ENCODE measurements at regions not wholly inside any gene's neighbourhood (a gene's known extent, or its start where the extent isn't known, plus 50 kb on each side); places are given as distances from the start of the nearest gene placed in this dataset.

- no peaks in the 10 kb centered on the region for H3K9me3 Mint-ChIP-seq
- H3K36me3 Mint-ChIP-seq = no peaks in the 10 kb centered on the region
- Histone ChIP-seq H3K36me3 (ENCODE audit: control insufficient read depth, insufficient read depth, low read length) (no peaks in the 10 kb centered on the region), H3K27me3 (ENCODE audit: control insufficient read depth, insufficient read depth, low read length) (no peaks in the 10 kb centered on the region), H3K9me3 (ENCODE audit: control insufficient read depth in 2 of 2, low read length in 2 of 2) (no peaks in the 10 kb centered on the region), H3K4me1 (ENCODE audit: control insufficient read depth, insufficient read depth, low read length, poor library complexity, severe bottlenecking) (no peaks in the 10 kb centered on the region), H3K4me3 (ENCODE audit: low read depth, low read length) (no peak overlapping the region), H3K27ac (ENCODE audit: insufficient read depth, low read length, poor library complexity, severe bottlenecking) (no peak overlapping the region)
- peaks cover 4% of the 10 kb centered on the region for H3K27me3 Mint-ChIP-seq
- no peak for ATAC-seq (ENCODE audit: low read depth in 2 of 2)
- peak in 1 of 3 donors; percentile 6 for DNase-seq
- peaks cover 2 to 11% (median 6%) of the 10 kb centered on the region in 4 donors for H3K4me1 Mint-ChIP-seq
- peak overlapping the region in 1 of 3 donors; percentile 34 for H3K27ac Mint-ChIP-seq
- H3K4me3 Mint-ChIP-seq = no peak overlapping the region
These were observed 67.2 kb upstream of the TP63 start for GRCh38 chr3:189563853-189564563.

DNA sequence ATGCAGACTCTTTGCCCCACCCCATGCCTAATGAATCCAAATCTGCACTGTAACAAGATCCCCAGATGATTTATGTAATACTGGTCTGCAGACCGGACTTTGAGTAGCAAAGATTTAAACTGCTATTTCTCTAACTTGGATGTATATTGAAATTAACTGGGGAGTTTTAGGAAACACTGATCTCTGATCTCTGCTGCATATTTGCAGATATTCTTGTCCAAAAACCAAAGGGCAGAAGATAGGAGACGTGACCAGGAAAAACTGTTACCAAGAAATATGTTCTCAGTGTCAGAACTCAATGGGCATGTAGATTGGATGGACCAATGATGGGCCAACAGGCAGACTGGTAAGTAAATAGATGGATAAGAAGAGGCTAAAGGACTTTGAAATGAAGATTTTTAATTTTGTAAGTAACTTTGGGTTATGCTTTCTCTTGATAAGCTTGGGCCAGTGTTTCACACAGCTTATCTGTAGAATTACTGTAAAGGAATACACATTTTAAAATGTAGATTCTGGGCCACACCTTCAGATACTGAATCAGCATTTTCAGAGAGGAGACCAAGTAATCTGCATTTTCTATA, 64.5 kb upstream of the TP63 start:
- no peaks in the 10 kb centered on the region for H3K36me3 ChIP-seq (ENCODE audit: control insufficient read depth, insufficient read depth, low read length)
- peaks cover 8 to 17% (median 11%) of the 10 kb centered on the region in 4 donors for H3K4me1 Mint-ChIP-seq
- DNase-seq = no peak
- H3K27me3 Mint-ChIP-seq = peaks cover 4% of the 10 kb centered on the region
- no peak overlapping the region for H3K4me3 Mint-ChIP-seq
- no peak overlapping the region for H3K4me3 ChIP-seq (ENCODE audit: low read depth, low read length)
- no peak for ATAC-seq (ENCODE audit: low read depth in 2 of 2)
- no peak overlapping the region for H3K27ac ChIP-seq (ENCODE audit: insufficient read depth, low read length, poor library complexity, severe bottlenecking)
- H3K27ac Mint-ChIP-seq = no peak overlapping the region
- H3K9me3 ChIP-seq (ENCODE audit: control insufficient read depth in 2 of 2, low read length in 2 of 2) = no peaks in the 10 kb centered on the region
- no peaks in the 10 kb centered on the region for H3K27me3 ChIP-seq (ENCODE audit: control insufficient read depth, insufficient read depth, low read length)
- H3K36me3 Mint-ChIP-seq = no peaks in the 10 kb centered on the region
- H3K9me3 Mint-ChIP-seq = no peaks in the 10 kb centered on the region
- no peaks in the 10 kb centered on the region for H3K4me1 ChIP-seq (ENCODE audit: control insufficient read depth, insufficient read depth, low read length, poor library complexity, severe bottlenecking)

DNA sequence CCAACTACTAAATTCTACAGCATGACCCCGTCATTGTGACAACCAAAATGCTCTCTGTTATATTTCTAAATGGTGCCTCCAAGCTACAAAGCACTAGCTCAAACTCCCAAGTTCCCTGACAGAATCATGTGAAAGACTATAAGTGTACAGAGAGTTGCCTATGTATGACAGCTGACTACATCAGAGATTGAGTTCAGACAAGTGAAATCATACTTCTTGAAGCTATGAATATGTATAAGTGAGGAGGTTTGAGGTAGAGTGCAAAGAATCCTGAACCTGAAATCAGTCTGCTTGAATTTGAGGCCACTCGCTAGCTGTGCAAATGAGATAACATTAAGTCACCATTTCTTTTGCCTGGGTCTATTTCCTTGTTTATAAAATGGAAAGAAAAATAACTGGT, 63.9 kb upstream of the TP63 start:
- H3K27me3 Mint-ChIP-seq = peaks cover 4% of the 10 kb centered on the region
- peaks cover 8 to 17% (median 13%) of the 10 kb centered on the region in 4 donors for H3K4me1 Mint-ChIP-seq
- Histone ChIP-seq H3K27me3 (ENCODE audit: control insufficient read depth, insufficient read depth, low read length) (no peaks in the 10 kb centered on the region), H3K36me3 (ENCODE audit: control insufficient read depth, insufficient read depth, low read length) (no peaks in the 10 kb centered on the region), H3K4me1 (ENCODE audit: control insufficient read depth, insufficient read depth, low read length, poor library complexity, severe bottlenecking) (no peaks in the 10 kb centered on the region), H3K4me3 (ENCODE audit: low read depth, low read length) (no peak overlapping the region), H3K9me3 (ENCODE audit: control insufficient read depth in 2 of 2, low read length in 2 of 2) (no peaks in the 10 kb centered on the region), H3K27ac (ENCODE audit: insufficient read depth, low read length, poor library complexity, severe bottlenecking) (no peak overlapping the region)
- no peak for DNase-seq
- no peak overlapping the region for H3K27ac Mint-ChIP-seq
- H3K36me3 Mint-ChIP-seq = no peaks in the 10 kb centered on the region
- ATAC-seq (ENCODE audit: low read depth in 2 of 2) = no peak
- no peak overlapping the region for H3K4me3 Mint-ChIP-seq
- no peaks in the 10 kb centered on the region for H3K9me3 Mint-ChIP-seq

GRCh38 chr3:189567766-189568420, 63.3 kb upstream of the TP63 start:
- H3K4me1 Mint-ChIP-seq = peaks cover 10 to 18% (median 14%) of the 10 kb centered on the region in 4 donors

GRCh38 chr3:189568961-189569360, 62.2 kb upstream of the TP63 start:
- Histone ChIP-seq H3K4me3 (ENCODE audit: low read depth, low read length) (no peak overlapping the region), H3K27ac (ENCODE audit: insufficient read depth, low read length, poor library complexity, severe bottlenecking) (no peak overlapping the region), H3K36me3 (ENCODE audit: control insufficient read depth, insufficient read depth, low read length) (no peaks in the 10 kb centered on the region), H3K9me3 (ENCODE audit: control insufficient read depth in 2 of 2, low read length in 2 of 2) (no peaks in the 10 kb centered on the region), H3K4me1 (ENCODE audit: control insufficient read depth, insufficient read depth, low read length, poor library complexity, severe bottlenecking) (no peaks in the 10 kb centered on the region), H3K27me3 (ENCODE audit: control insufficient read depth, insufficient read depth, low read length) (no peaks in the 10 kb centered on the region)
- Mint-ChIP-seq H3K4me1 (peaks cover 10 to 17% (median 13%) of the 10 kb centered on the region in 4 donors), H3K27ac (no peak overlapping the region), H3K9me3 (no peaks in the 10 kb centered on the region), H3K36me3 (no peaks in the 10 kb centered on the region), H3K4me3 (no peak overlapping the region), H3K27me3 (peaks cover 4% of the 10 kb centered on the region)
- DNase-seq (no peak), ATAC-seq (ENCODE audit: low read depth in 2 of 2) (no peak)

More at GRCh38 chr3:189567766-189568420, 63.3 kb upstream of the TP63 start:
- Mint-ChIP-seq H3K27me3 (peaks cover 4% of the 10 kb centered on the region), H3K9me3 (no peaks in the 10 kb centered on the region), H3K36me3 (no peaks in the 10 kb centered on the region), H3K4me3 (no peak overlapping the region), H3K27ac (no peak overlapping the region)
- DNase-seq = no peak
- Histone ChIP-seq H3K9me3 (ENCODE audit: control insufficient read depth in 2 of 2, low read length in 2 of 2) (no peaks in the 10 kb centered on the region), H3K27ac (ENCODE audit: insufficient read depth, low read length, poor library complexity, severe bottlenecking) (no peak overlapping the region), H3K4me3 (ENCODE audit: low read depth, low read length) (no peak overlapping the region), H3K4me1 (ENCODE audit: control insufficient read depth, insufficient read depth, low read length, poor library complexity, severe bottlenecking) (no peaks in the 10 kb centered on the region), H3K27me3 (ENCODE audit: control insufficient read depth, insufficient read depth, low read length) (no peaks in the 10 kb centered on the region), H3K36me3 (ENCODE audit: control insufficient read depth, insufficient read depth, low read length) (no peaks in the 10 kb centered on the region)
- no peak for ATAC-seq (ENCODE audit: low read depth in 2 of 2)

DNA sequence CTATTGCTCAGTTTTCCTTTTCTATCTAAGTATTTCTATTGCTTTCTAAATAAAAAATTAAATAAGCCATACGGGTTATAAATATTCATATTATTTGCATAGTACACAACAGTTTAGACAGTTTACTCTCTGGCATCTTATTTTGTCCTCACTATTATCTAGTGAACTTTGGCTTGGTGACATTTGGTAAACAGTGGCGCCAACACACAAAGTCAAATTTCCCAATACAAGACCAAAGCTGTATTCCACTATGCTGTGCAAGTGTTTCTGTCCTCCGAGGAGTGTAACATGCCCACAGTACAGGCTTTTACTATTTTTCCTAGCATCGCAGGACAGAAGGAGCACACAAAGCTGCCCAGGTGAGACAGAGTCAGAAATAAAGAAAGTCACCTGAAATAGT, 61.7 kb upstream of the TP63 start:
- no peak for DNase-seq
- Histone ChIP-seq H3K36me3 (ENCODE audit: control insufficient read depth, insufficient read depth, low read length) (no peaks in the 10 kb centered on the region), H3K27me3 (ENCODE audit: control insufficient read depth, insufficient read depth, low read length) (no peaks in the 10 kb centered on the region), H3K27ac (ENCODE audit: insufficient read depth, low read length, poor library complexity, severe bottlenecking) (no peak overlapping the region), H3K4me3 (ENCODE audit: low read depth, low read length) (no peak overlapping the region), H3K4me1 (ENCODE audit: control insufficient read depth, insufficient read depth, low read length, poor library complexity, severe bottlenecking) (no peaks in the 10 kb centered on the region), H3K9me3 (ENCODE audit: control insufficient read depth in 2 of 2, low read length in 2 of 2) (no peaks in the 10 kb centered on the region)
- Mint-ChIP-seq H3K4me1 (peaks cover 10 to 15% (median 12%) of the 10 kb centered on the region in 4 donors), H3K9me3 (no peaks in the 10 kb centered on the region), H3K27ac (no peak overlapping the region), H3K27me3 (peaks cover 4% of the 10 kb centered on the region), H3K4me3 (no peak overlapping the region), H3K36me3 (no peaks in the 10 kb centered on the region)
- no peak for ATAC-seq (ENCODE audit: low read depth in 2 of 2)

DNA sequence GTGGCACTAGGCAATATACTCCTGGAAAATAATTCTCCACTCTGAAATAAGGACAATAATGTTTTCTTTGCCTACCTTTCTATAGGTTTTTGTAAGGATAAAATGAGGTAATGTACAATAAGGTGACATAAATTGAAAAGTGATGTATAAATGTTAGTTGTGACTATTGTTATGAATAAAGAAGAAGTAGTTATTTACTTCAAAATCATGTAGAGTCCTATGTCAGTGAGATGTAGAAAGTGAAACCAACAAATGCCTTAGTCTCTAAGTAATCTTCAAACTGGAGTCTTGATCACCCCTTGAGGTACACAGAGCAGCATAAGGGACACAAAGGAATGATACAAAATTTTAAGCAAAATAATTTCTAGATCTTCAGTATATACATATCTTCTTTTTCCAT, 60.3 kb upstream of the TP63 start:
- Mint-ChIP-seq H3K9me3 (no peaks in the 10 kb centered on the region), H3K4me3 (peak overlapping the region in 2 of 4 donors; percentile 8 to 21), H3K36me3 (no peaks in the 10 kb centered on the region), H3K27ac (no peak overlapping the region), H3K4me1 (peaks cover 8 to 13% (median 11%) of the 10 kb centered on the region in 4 donors), H3K27me3 (peaks cover 4% of the 10 kb centered on the region)
- ATAC-seq (ENCODE audit: low read depth in 2 of 2) = peak in 1 of 2 donors; percentile 31
- Histone ChIP-seq H3K27me3 (ENCODE audit: control insufficient read depth, insufficient read depth, low read length) (no peaks in the 10 kb centered on the region), H3K4me3 (ENCODE audit: low read depth, low read length) (peak overlapping the region; percentile 49), H3K36me3 (ENCODE audit: control insufficient read depth, insufficient read depth, low read length) (no peaks in the 10 kb centered on the region), H3K9me3 (ENCODE audit: control insufficient read depth in 2 of 2, low read length in 2 of 2) (no peaks in the 10 kb centered on the region), H3K27ac (ENCODE audit: insufficient read depth, low read length, poor library complexity, severe bottlenecking) (no peak overlapping the region), H3K4me1 (ENCODE audit: control insufficient read depth, insufficient read depth, low read length, poor library complexity, severe bottlenecking) (no peaks in the 10 kb centered on the region)
- DNase-seq = peak in 1 of 3 donors; percentile 30

Data from CD4-positive, CD25-positive, alpha-beta regulatory T cell (primary cell).